HFF-Myc (cell line): ENCODE measurements at regions not wholly inside any gene's neighbourhood (a gene's known extent, or its start where the extent isn't known, plus 50 kb on each side); places are given as distances from the start of the nearest gene placed in this dataset.

Experiments used
- DNase-seq: peaks from one replicate; pipeline ENCODE4 v3.0.0-alpha.2; 2011; ENCODE audit warnings: low read depth; ENCODE audit errors: extremely low read depth
- H3K4me3 ChIP-seq: replicated peaks from 2 replicates; pipeline ENCODE4 v1.5.1; 2011; ENCODE audit warnings: low read depth, mild to moderate bottlenecking, control low read depth, low read length
- TF ChIP-seq, protein P1 (sequence below): IDR thresholded peaks from 2 replicates; pipeline ENCODE4 v1.5.1; 2012; ENCODE audit warnings: mild to moderate bottlenecking, low read depth, low read length, control low read depth; ENCODE audit errors: missing control alignments

DNA sequence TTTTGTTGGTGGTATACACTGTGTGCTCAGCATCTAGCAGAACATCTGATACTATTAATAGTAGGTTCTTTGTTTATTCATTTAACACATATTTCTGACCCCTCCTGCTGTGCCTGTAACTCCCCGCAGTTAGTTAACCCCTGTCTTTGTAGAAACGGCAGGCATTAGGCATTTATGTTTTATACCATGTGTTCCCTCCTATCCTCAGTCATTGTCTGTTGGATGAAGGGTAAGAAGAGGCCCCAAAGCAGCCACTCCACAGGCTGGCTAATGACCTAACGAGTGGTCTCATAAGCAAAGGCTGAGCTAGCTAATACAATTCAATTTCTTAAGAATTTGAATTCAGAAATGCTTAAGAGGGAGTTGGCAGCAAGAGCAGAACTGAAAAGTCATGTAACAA, 170.8 kb downstream of the TMX1 start:
- DNase-seq: no peak
- H3K4me3 ChIP-seq: no peak overlapping the region
- TF ChIP-seq, protein P1, sequence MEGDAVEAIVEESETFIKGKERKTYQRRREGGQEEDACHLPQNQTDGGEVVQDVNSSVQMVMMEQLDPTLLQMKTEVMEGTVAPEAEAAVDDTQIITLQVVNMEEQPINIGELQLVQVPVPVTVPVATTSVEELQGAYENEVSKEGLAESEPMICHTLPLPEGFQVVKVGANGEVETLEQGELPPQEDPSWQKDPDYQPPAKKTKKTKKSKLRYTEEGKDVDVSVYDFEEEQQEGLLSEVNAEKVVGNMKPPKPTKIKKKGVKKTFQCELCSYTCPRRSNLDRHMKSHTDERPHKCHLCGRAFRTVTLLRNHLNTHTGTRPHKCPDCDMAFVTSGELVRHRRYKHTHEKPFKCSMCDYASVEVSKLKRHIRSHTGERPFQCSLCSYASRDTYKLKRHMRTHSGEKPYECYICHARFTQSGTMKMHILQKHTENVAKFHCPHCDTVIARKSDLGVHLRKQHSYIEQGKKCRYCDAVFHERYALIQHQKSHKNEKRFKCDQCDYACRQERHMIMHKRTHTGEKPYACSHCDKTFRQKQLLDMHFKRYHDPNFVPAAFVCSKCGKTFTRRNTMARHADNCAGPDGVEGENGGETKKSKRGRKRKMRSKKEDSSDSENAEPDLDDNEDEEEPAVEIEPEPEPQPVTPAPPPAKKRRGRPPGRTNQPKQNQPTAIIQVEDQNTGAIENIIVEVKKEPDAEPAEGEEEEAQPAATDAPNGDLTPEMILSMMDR: no peak

DNA sequence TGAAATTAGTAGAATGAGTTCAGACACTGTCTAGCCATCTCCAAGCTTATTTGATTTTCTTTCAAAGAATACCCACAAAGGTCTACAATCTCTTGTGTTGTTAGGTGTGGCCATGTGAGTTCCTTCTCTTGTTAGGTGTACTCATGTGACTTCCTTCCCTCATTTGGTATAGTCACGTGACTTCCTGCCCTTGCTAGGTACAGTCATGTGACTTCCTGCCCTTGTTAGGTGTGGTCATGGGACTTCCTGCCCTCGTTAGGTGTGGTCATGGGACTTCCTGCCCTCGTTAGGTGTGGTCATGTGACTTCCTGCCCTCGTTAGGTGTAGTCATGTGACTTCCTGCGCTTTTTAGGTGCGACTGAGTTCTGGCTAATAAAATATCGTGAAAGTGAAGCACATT, 179.6 kb downstream of the TMX1 start:
- no peak for DNase-seq
- H3K4me3 ChIP-seq: no peak overlapping the region
- TF ChIP-seq, protein P1: no peak

DNA sequence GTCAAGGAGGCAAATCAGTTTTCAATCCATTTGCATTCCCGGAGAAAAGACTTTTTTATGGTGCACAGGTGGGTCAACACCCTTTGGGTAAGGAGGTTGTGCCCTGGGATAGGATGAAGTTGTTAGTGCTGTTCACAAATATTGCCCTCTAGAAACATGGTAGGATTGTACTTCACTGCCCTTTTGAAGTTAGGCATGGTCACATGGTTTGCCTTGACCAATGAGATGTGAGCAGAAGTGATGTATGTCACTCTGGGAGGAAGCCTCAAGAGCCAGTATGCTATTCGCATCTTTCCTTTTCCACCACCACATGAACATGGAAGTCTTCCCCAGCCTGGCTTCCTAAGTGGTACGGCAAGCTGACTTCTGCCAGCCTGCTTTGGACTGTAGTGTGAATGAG, 182.7 kb downstream of the TMX1 start:
- DNase-seq: no peak
- TF ChIP-seq, protein P1: no peak
- no peak overlapping the region for H3K4me3 ChIP-seq

DNA sequence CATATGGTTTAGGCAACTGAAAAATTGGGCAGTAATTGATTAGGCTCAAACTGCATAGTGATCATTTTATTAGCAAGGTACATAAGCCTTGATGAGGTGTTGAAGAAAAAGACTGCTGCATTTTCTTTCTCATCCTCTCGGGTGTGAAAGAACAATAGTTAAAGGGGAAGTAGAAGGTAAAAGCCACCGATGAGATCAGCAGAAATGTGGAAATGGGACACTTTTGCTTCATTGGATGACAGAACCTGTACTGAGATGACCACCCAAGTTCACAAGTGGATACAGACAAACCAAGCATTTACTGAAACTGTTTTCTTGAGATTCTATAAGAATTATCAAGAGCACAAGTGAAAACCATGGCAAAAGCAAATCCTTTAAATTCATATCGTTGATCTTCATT, 184.0 kb downstream of the TMX1 start:
- TF ChIP-seq, protein P1: no peak
- H3K4me3 ChIP-seq: no peak overlapping the region
- DNase-seq: no peak

DNA sequence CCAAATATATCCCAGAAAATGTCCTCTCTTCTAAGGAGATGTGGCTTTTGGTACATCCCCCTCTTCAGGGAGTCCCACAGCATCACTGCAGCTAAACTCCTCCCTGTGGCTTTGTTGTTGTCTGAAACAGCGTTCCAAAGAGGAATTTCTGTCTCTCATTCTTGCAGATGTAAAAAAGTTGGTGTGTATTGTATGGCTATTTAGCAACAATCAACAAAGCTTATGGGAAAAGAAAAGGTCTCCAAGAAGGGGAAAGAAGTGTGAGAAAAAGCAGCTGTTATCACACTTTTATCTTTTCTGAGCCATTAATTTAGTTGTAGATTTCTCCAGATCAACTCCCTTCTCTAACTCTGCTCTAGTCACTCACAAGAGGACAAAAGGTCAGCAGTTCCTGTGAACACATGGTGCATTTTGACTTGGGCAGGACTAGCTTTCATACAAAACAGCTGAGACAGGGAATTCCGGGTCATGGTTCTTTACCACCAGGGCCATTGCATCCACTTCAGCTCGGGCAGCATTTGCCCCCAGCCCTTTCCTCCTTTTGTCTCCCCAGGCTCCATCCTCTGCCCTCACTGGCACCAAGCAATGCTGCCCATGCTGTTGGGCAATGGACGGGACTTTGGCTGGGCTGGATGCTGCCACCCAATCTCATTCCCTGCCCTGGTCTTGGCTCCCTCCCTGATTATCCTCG, 184.7 kb downstream of the TMX1 start:
- H3K4me3 ChIP-seq: no peak overlapping the region
- TF ChIP-seq, protein P1: no peak
- DNase-seq: no peak

DNA sequence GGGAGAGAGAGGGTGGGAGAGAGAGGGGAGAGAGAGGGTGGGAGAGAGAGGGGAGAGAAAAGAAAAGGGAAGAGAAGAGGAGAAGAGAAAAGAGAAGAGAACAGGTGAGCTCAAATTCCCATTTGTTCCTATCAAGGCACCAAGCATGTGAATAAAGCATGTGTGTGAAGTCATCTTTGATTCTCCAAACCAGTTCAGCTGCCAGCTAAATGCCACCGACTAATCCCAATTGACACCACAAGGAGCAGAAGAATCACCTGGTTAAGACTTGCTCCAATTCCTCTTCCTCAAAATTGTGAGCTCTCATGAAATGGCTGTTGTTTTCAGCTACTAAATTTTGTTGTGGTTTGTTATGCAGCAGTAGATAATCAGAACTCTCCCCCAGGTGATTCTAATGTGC, 188.9 kb downstream of the TMX1 start:
- no peak overlapping the region for H3K4me3 ChIP-seq
- no peak for DNase-seq
- TF ChIP-seq, protein P1: no peak

DNA sequence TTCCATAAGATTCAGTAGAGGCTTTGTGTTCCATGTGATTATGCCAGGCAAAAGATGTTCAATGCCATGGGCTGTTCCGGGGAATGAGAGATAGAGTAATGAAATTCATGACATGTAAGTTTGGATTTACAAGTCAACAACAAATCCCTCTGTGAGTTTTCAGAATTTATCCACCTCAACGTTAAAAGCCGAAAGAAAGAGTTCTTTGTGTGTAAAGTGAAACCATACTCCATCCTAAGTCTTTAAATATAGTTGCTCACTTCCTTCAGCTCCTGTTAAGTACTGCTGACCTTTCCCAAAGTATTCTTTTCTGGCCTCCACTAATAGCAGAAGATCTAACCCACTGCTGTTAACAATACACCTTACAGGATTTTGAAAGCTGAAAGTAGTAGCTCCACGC, 190.0 kb downstream of the TMX1 start:
- TF ChIP-seq, protein P1: no peak
- DNase-seq: no peak
- no peak overlapping the region for H3K4me3 ChIP-seq
